PC-9 (cell line): ENCODE measurements at regions not wholly inside any gene's neighbourhood (a gene's known extent, or its start where the extent isn't known, plus 50 kb on each side); places are given as distances from the start of the nearest gene placed in this dataset.

Experiments used
- CTCF ChIP-seq: fragments of 200-600 bp; sonication (generic); conservative IDR thresholded peaks from 2 replicates; pipeline ENCODE4 v1.6.1; 2017; ENCODE audit warnings: mixed run types, antibody characterized with exemption, mild to moderate bottlenecking, moderate library complexity
- EZH2 ChIP-seq: fragments of 200-600 bp; sonication (generic); IDR thresholded peaks from 2 replicates; pipeline ENCODE4 v1.8.0; 2017; ENCODE audit warnings: antibody characterized with exemption, low read depth

- TF ChIP-seq CTCF (no peak), EZH2 (no peak)
These were observed 675.1 kb upstream of the SYT4 start for GRCh38 chr18:43952398-43952797.
